M059J (cell line): ENCODE measurements at regions not wholly inside any gene's neighbourhood (a gene's known extent, or its start where the extent isn't known, plus 50 kb on each side); places are given as distances from the start of the nearest gene placed in this dataset.
"Not testable (repeated sequence)": the region's sequence is repeated elsewhere in the genome, so short reads cannot be mapped to it uniquely, and the experiment has no call there.

ENCODE experiments used
- DNase-seq: peaks from one replicate; pipeline ENCODE4 v3.0.0-alpha.2; 2012; ENCODE audit warnings: low read depth

GRCh38 chr3:187852842-187853730, 107.8 kb upstream of the BCL6 start:
- peak; percentile 32 for DNase-seq

- no peak for DNase-seq
Observed at GRCh38 chr3:187855131-187855530, 109.9 kb upstream of the BCL6 start.

- no peak for DNase-seq
Observed at GRCh38 chr3:187856555-187856954, 111.3 kb upstream of the BCL6 start.

- no peak for DNase-seq
Observed at GRCh38 chr3:187858041-187858440, 112.8 kb upstream of the BCL6 start.

GRCh38 chr3:187858711-187859110, 113.4 kb upstream of the BCL6 start:
- no peak for DNase-seq

GRCh38 chr3:187862701-187863277, 117.5 kb upstream of the BCL6 start:
- DNase-seq, result not testable (repeated sequence)

- no peak for DNase-seq
Observed at GRCh38 chr3:187870360-187871203, 125.3 kb upstream of the BCL6 start.

GRCh38 chr3:187871204-187871591, 125.9 kb upstream of the BCL6 start:
- peak; percentile 41 for DNase-seq

- no peak for DNase-seq
Observed at GRCh38 chr3:187871848-187872247, 126.6 kb upstream of the BCL6 start.

- no peak for DNase-seq
Observed at GRCh38 chr3:187873843-187874242, 128.6 kb upstream of the BCL6 start.

GRCh38 chr3:187875863-187876262, 130.6 kb upstream of the BCL6 start:
- no peak for DNase-seq

GRCh38 chr3:187878772-187879518, 133.7 kb upstream of the BCL6 start:
- DNase-seq, result peak; percentile 63

- DNase-seq, result peak; percentile 22
Observed at GRCh38 chr3:187880441-187880840, 135.2 kb upstream of the BCL6 start.

GRCh38 chr3:187880851-187881250, 135.6 kb upstream of the BCL6 start:
- no peak for DNase-seq

GRCh38 chr3:187888701-187889100, 143.4 kb upstream of the BCL6 start:
- no peak for DNase-seq

- DNase-seq, result no peak
Observed at GRCh38 chr3:187889106-187889505, 143.8 kb upstream of the BCL6 start.

- no peak for DNase-seq
Observed at GRCh38 chr3:187889601-187890404, 144.5 kb upstream of the BCL6 start.

- not testable (repeated sequence) for DNase-seq
Observed at GRCh38 chr3:187890405-187890752, 145.1 kb upstream of the BCL6 start.

- DNase-seq, result no peak
Observed at GRCh38 chr3:187896646-187897045, 151.4 kb upstream of the BCL6 start.

GRCh38 chr3:187899246-187899645, 154.0 kb upstream of the BCL6 start:
- DNase-seq, result no peak
